ENCODE measurements at regions not wholly inside any gene's neighbourhood (a gene's known extent, or its start where the extent isn't known, plus 50 kb on each side); places are given as distances from the start of the nearest gene placed in this dataset.

- TF ChIP-seq REST (IDR thresholded peaks at IDR 0.05; ENCODE audit: insufficient read depth in 1 of 2, low read depth in 2 of 2, low read length in 1 of 2): no peak
- no peak for TF ChIP-seq TCF7L2 (IDR thresholded peaks at IDR 0.05; ENCODE audit: low read depth, low read length)
- no peak for TF ChIP-seq SIN3A (IDR thresholded peaks at IDR 0.05; ENCODE audit: borderline replicate concordance, insufficient read depth, low read depth, low read length)
- TF ChIP-seq CTCF (IDR thresholded peaks at IDR 0.05): no peak
- no peak for TF ChIP-seq POLR2AphosphoS5 (IDR thresholded peaks at IDR 0.05; ENCODE audit: low read depth, low read length)
- no peak overlapping the region for H3K27ac ChIP-seq (ENCODE audit: low read length)
- in situ Hi-C loops (cut with HindIII; ENCODE audit: low pct_unique_long_range_greater_than_20kb, low sequenced_read_pairs) (no loop called here), intact Hi-C loops (cut with micrococcal nuclease; ENCODE audit: unreplicated experiment) (no loop called here)
- no TSS peak for BruUV-seq (replicated peaks)
- H3K9me3 ChIP-seq (ENCODE audit: control insufficient read depth, insufficient read depth, low read depth, low read length): no peaks in the 10 kb centered on the region
- ATAC-seq: no peak
- no peak overlapping the region for H3K4me3 ChIP-seq (ENCODE audit: low read depth in 2 of 2, low read length in 2 of 2)
- no peaks in the 10 kb centered on the region for H3K27me3 ChIP-seq (ENCODE audit: control insufficient read depth, insufficient read depth, low read length)
- POLR2A ChIA-PET: interaction anchor here (0.5 kb wide), 1 partner anchor 479 kb away, joined by 3 read pairs; no protein-coding TSS in a partner anchor
- no peaks in the 10 kb centered on the region for H3K4me1 ChIP-seq (ENCODE audit: control insufficient read depth, insufficient read depth, low read length)
- no peak for DNase-seq (ENCODE audit: low read depth, low spot score)
- H3K36me3 ChIP-seq (ENCODE audit: control insufficient read depth, insufficient read depth, low read length): no peaks in the 10 kb centered on the region
- CTCF ChIA-PET: no interaction called here
These were observed 322.6 kb downstream of the RBM43 start for GRCh38 chr2:150939087-150939486.

GRCh38 chr2:150938527-150938926 lies 323.1 kb downstream of the RBM43 start:
- Histone ChIP-seq H3K4me3 (ENCODE audit: low read depth in 2 of 2, low read length in 2 of 2) (no peak overlapping the region), H3K27me3 (ENCODE audit: control insufficient read depth, insufficient read depth, low read length) (no peaks in the 10 kb centered on the region), H3K9me3 (ENCODE audit: control insufficient read depth, insufficient read depth, low read depth, low read length) (no peaks in the 10 kb centered on the region), H3K4me1 (ENCODE audit: control insufficient read depth, insufficient read depth, low read length) (no peaks in the 10 kb centered on the region), H3K27ac (ENCODE audit: low read length) (no peak overlapping the region), H3K36me3 (ENCODE audit: control insufficient read depth, insufficient read depth, low read length) (no peaks in the 10 kb centered on the region)
- no peak for DNase-seq (ENCODE audit: low read depth, low spot score)
- intact Hi-C loops (cut with micrococcal nuclease; ENCODE audit: unreplicated experiment): no loop called here
- ChIA-PET CTCF (no interaction called here), POLR2A (interaction anchor here (0.5 kb wide), 1 partner anchor 480 kb away, joined by 3 read pairs; no protein-coding TSS in a partner anchor)
- in situ Hi-C loops (cut with HindIII; ENCODE audit: low pct_unique_long_range_greater_than_20kb, low sequenced_read_pairs): no loop called here
- TF ChIP-seq TCF7L2 (IDR thresholded peaks at IDR 0.05; ENCODE audit: low read depth, low read length) (no peak), SIN3A (IDR thresholded peaks at IDR 0.05; ENCODE audit: borderline replicate concordance, insufficient read depth, low read depth, low read length) (no peak), CTCF (IDR thresholded peaks at IDR 0.05) (no peak), REST (IDR thresholded peaks at IDR 0.05; ENCODE audit: insufficient read depth in 1 of 2, low read depth in 2 of 2, low read length in 1 of 2) (no peak), POLR2AphosphoS5 (IDR thresholded peaks at IDR 0.05; ENCODE audit: low read depth, low read length) (no peak)
- no TSS peak for BruUV-seq (replicated peaks)
- no peak for ATAC-seq
